ENCODE measurements at regions not wholly inside any gene's neighbourhood (a gene's known extent, or its start where the extent isn't known, plus 50 kb on each side); places are given as distances from the start of the nearest gene placed in this dataset.

DNA sequence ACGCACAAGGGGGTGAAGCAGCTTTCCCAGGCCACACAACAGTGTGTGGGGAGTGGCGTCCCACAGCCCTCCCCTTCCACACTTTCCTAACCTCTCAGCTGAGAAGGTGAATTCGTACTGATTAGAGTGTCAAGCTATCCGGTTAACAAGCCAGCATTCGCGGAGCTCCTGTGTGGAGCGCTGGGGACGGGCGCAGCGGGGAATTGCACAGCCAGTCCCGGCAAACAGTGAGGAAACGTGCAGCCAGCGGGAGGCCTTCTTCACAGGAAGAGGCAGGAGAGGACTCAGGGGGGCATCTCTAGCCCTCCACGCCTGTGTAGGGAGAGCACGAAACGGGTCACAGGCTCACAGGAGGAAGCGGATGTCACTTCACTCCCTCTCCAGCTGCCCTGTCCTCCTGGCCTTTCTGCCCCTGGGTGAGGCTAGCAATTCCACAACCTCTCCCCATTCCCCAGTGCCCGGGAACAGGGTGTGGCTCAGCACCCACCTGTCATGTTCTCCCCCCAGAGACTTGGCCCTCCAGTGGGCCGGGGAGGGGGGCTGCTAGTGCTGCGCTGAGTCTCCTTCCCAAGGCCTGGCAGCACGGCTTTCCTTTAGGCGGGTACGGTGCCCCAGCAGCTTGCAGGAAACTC, 117.3 kb downstream of the CPZ start:
- no peak for DNase-seq

- DNase-seq: no peak
These were observed 116.6 kb downstream of the CPZ start for GRCh38 chr4:8709050-8709728.

DNA sequence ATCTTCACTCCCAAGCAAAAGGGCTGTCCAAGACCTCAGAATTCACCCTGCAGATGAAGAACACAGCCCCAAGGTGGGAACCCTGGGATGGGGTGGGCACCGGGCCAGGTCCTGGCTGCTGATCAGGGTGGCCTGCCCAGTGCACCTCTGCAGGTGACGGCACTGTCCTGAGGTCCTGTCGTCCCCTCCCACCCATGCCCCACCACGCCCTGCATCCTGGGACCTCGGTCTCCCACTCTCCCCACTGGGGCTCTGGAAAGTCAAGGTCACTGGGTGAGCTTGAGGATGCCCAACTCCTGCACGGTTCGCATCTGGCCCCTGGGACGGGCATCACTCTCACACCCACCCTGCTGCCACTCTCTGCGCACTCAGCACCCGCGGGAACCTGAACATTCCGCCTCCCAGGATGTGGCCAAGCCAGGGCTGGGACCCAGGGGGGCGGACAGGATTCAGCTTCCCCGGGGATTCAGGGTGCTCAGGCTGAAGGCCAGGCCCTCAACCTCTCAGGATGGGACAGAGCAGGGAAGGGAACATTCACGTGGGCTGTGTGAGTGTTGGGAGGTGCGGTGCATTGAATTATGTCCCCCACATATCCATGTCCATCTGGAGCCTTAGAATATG, 115.9 kb downstream of the CPZ start:
- no peak for DNase-seq

- DNase-seq: no peak
These were observed 114.6 kb downstream of the CPZ start for GRCh38 chr4:8707045-8707781.

DNA sequence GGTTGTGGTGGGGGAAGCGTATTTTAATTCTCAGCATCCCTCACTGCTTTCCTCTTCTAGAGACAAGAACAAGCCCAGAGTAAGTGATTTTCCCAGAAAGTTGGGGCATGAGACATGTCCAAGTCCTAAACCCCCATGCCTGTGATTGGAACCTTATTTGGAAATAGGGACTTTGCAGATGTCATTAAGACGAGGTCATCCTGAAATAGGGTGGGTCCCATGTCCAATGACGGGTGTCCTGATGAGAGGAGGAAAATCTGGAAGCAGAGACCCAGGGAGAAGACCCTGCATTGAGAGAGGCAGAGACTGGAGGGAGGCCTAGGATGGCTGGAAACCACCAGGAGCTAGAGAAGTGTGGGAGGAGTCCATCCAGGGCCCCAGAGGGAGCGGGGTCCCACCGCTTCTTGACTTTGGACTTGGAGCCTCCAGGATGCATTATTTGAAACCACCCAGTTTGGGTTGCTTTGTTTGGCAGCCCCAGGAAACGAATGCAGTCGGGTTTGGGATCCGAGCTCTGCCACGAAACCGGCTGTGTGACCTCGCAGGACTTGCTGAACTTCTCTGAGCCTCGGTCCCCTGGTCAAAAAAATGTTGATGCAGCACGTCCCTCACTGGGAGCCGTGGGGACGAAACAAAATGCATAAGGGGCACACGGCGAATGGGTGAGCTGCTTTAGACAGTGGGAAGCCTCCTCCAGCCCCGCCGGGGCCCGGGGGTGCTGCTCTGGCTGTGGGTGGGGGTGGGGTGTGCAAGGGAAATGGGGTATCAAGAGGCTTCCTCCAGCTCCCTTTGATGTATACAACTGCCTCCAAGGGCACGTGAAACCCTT, 113.9 kb downstream of the CPZ start:
- no peak for DNase-seq

- DNase-seq: no peak
These were observed 112.9 kb downstream of the CPZ start for GRCh38 chr4:8705161-8706145.

- DNase-seq: no peak
These were observed 112.1 kb downstream of the CPZ start for GRCh38 chr4:8704632-8705031.

- DNase-seq: no peak
These were observed 111.4 kb downstream of the CPZ start for GRCh38 chr4:8703857-8704495.

DNA sequence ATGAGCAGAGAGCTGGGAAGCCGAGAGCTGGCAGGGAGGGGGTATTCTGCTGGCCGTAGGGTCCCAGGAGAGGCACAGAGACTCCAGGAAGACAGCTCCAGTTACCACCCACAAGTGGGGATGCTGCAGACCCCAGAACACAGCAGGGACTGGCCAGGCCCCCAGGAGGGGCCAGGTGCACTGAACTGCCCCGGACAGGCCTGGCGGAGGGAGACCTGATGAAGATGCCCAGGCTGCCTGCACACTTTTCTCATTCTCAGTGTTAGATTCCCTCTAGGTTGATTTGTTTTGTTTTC, 110.8 kb downstream of the CPZ start:
- DNase-seq: no peak

DNA sequence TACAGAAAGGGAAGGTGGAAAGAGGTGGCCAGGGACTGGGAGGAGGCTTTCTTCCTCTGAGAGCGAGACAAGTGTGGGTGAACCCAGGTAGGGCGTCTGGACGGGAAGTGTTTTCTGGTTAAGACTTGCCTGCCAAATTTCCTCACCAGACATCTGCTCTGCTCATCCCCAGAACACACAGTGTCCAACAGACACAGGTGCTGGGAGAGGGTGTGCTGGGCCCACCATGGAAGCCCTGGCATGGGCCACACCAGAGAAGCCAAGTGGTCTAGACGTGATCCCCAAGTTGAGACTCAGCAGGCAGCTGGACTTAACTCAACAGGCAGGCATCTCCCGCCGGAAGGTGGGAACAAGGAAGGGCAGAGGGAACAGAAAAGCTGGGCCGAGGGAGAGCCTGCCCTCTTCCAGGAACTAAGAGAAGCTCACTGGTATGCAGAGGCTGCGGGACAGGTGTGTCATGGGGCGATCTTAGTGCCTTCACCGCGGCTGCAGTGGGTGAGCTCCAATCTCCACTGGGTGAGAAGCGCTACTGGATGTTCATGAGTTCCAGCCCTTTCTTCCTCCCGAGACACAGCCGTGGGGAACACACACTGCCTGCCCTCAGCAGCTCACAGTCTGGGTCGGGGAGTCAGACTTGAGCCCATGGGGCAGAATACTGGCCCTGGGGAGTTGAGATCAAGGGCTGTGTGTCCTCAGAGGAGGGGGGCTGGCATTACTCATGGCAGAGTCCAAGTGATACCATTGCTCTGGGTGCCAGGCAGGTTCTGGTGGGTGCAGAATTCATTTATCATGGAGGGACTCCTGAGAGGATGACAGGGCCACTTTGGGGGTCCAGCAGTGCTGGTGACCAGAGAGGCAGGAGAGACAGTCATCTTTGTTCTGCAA, 110.2 kb downstream of the CPZ start:
- no peak for DNase-seq

- DNase-seq: no peak
These were observed 109.5 kb downstream of the CPZ start for GRCh38 chr4:8702020-8702495.

DNA sequence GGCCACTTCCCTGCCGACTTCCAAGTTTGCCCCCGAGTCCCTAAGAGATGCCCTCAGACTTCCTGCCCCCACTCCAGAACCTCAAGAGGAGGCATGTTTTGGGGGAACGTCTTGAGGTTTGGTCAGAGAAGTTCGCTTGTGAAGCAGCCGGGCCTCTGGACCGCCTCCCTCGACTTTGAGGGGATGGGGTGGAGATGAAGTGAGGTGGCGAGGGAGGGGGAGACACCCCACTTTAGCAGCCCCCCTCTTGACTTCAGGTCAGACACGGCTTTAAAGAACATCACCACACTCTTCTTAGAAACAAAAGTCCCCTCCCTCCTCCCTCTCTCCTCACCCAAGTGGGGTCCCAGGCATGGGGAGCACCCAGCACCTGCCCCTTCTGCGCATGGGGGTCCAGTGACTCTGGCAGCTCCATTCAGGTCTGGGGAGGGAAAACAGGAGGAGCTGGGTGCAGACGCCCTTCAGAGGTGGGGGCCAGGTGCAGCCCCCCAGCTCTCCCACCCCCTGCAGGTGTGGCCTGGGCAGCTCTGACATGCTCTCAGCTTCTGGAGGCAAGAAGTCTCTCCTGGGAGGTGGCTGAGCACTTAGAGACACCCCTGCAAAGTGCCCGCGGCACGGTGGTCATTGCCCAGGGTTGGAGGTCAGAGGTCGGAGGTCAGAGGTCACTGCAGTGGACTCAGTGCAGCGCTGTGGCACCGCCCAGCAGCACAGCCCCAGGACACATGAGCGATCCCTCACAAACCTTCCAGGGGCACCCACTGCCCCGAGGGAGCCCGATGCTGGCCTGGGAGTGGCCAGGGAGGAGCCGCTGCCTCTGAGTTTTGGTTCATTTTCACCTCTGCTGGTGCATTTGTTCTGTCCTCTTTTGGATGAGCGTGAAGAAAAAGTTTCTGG, 108.8 kb downstream of the CPZ start:
- no peak for DNase-seq

DNA sequence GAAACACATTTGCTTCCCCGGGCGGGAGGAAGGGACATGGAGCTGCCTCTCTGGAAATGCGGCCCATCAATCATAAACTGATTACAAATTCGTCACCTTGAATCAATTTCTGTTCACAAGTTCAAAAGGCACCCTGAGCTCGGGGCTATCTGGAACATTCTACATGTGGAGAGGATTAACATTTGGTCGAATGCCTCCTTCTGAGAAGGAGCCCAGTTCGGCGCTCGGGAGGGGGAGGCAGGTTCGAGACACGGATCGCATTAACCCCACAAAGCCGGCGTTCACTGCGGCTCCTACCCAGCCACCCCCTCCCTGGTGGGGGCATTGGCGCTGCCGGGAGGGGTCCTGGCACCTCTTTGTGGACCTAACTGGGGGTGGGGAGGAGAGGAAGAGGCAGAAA, 108.0 kb downstream of the CPZ start:
- no peak for DNase-seq

DNA sequence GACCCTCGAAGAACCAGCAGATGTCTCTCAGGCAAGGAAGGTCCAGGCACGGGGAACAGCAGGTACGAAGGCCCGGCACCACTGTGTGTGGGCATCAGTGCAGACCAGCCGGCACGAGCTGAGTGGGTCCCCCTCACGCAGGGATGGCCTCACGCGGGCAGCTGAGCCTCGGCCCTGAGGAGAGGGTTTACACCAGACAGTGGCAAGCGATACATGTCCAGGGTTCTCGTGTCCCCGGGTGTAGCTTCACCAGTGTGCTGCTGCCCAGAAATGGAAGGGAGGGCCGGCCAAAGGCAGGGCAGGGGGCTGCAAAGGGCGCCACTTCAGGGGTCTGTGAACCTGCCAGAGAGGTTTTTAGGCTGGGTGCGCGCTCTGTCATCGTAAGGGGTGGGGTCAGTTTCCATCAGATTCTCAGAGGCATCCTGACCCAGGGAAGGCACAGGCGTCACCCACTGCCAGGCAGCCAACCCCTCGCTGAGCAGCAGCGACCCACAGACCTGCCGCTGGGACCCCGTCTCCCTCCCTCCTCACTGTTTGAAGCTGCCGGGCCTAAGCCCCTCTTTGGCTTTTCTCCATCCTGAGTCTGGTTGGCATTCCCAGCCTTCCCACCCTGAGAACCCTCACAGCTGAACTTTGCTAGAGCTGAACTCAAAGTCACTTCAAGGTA, 107.0 kb downstream of the CPZ start:
- no peak for DNase-seq

- DNase-seq: no peak
These were observed 106.5 kb downstream of the CPZ start for GRCh38 chr4:8699063-8699385.

- DNase-seq: no peak
These were observed 105.9 kb downstream of the CPZ start for GRCh38 chr4:8698341-8699062.

- no peak for DNase-seq
These were observed 105.3 kb downstream of the CPZ start for GRCh38 chr4:8697826-8698225.
